Vagina (tissue), 2 donors: ENCODE measurements at regions not wholly inside any gene's neighbourhood (a gene's known extent, or its start where the extent isn't known, plus 50 kb on each side); places are given as distances from the start of the nearest gene placed in this dataset.

Experiments
- DNase-seq, 2 donors: peaks; one replicate each; pipeline ENCODE4 v3.0.0-alpha.2; 2017; ENCODE audit errors: extremely low spot score in 2 of 2
- H3K27ac ChIP-seq: fragments of 200-600 bp; sonication (generic); one replicate; pipeline ENCODE4 v1.5.1; 2019
- H3K27me3 ChIP-seq: fragments of 200-600 bp; sonication (generic); one replicate; pipeline ENCODE4 v1.5.1; 2019
- H3K36me3 ChIP-seq, 2 donors: fragments of 200-600 bp; sonication (generic); one replicate each; pipeline ENCODE4 v1.5.1; 2017 to 2019
- H3K4me1 ChIP-seq: fragments of 200-600 bp; sonication (generic); one replicate; pipeline ENCODE4 v1.5.1; 2019
- H3K4me3 ChIP-seq, 2 donors: fragments of 200-600 bp; sonication (generic); 1 replicate in 1 of 2; 2 replicates in 1 of 2; pipeline ENCODE4 v1.5.1; 2016 to 2019
- H3K9me3 ChIP-seq: fragments of 200-600 bp; sonication (generic); one replicate; pipeline ENCODE4 v1.5.1; 2019
- CTCF ChIP-seq, 3 experiments: fragments of 450-650 bp in 2 of 3; fragments of 200-600 bp in 1 of 3; sonication (generic) in 1 of 3; IDR thresholded peaks; one replicate each; pipeline ENCODE4 v1.5.1; 2017 to 2019; ENCODE audit warnings: antibody characterized with exemption in 3 of 3, mild to moderate bottlenecking in 2 of 3, moderate library complexity in 2 of 3
- POLR2A ChIP-seq, 2 donors: fragments of 450-650 bp; IDR thresholded peaks; one replicate each; pipeline ENCODE4 v1.6.1; 2017; ENCODE audit warnings: antibody characterized with exemption in 2 of 2, mild to moderate bottlenecking in 2 of 2, moderate library complexity in 2 of 2
- POLR2AphosphoS5 ChIP-seq, 2 donors: sonication (generic); formaldehyde crosslinking; IDR thresholded peaks; one replicate each; pipeline ENCODE4 v1.9.0; 2017; ENCODE audit warnings: antibody characterized with exemption in 2 of 2, mild to moderate bottlenecking in 2 of 2, low read depth in 1 of 2; ENCODE audit not compliant: insufficient read depth in 1 of 2
- intact Hi-C: fragments of 100-400 bp; cut with DNase I; formaldehyde crosslinking; loops from one replicate; pipeline ENCODE4 v1.15.1; 2023

- Histone ChIP-seq H3K4me3 (no peak overlapping the region), H3K4me1 (peaks cover 12% of the 10 kb centered on the region), H3K36me3 (no peaks in the 10 kb centered on the region), H3K27me3 (no peaks in the 10 kb centered on the region), H3K9me3 (no peaks in the 10 kb centered on the region), H3K27ac (no peak overlapping the region)
- intact Hi-C loops, result no loop called here
- DNase-seq, result no peak
- TF ChIP-seq POLR2AphosphoS5 (IDR thresholded peaks at IDR 0.05; ENCODE audit: insufficient read depth in 1 of 2, low read depth in 1 of 2) (no peak), POLR2A (IDR thresholded peaks at IDR 0.05) (no peak), CTCF (IDR thresholded peaks at IDR 0.05) (no peak)
These were observed 58.0 kb upstream of the TBX3 start for GRCh38 chr12:114741940-114742339.

- no peak overlapping the region for H3K27ac ChIP-seq
- no peaks in the 10 kb centered on the region for H3K9me3 ChIP-seq
- no peak for DNase-seq
- peaks cover 12% of the 10 kb centered on the region for H3K4me1 ChIP-seq
- intact Hi-C loops, result no loop called here
- no peak overlapping the region for H3K4me3 ChIP-seq
- H3K27me3 ChIP-seq, result no peaks in the 10 kb centered on the region
- no peak for TF ChIP-seq POLR2AphosphoS5 (IDR thresholded peaks at IDR 0.05; ENCODE audit: insufficient read depth in 1 of 2, low read depth in 1 of 2)
- TF ChIP-seq CTCF (IDR thresholded peaks at IDR 0.05), result no peak
- TF ChIP-seq POLR2A (IDR thresholded peaks at IDR 0.05), result no peak
- no peaks in the 10 kb centered on the region for H3K36me3 ChIP-seq
These were observed 56.5 kb upstream of the TBX3 start for GRCh38 chr12:114740448-114740847.

- intact Hi-C loops, result no loop called here
- Histone ChIP-seq H3K36me3 (no peaks in the 10 kb centered on the region), H3K9me3 (no peaks in the 10 kb centered on the region), H3K4me3 (no peak overlapping the region), H3K27ac (no peak overlapping the region), H3K4me1 (no peaks in the 10 kb centered on the region), H3K27me3 (no peaks in the 10 kb centered on the region)
- TF ChIP-seq POLR2AphosphoS5 (IDR thresholded peaks at IDR 0.05; ENCODE audit: insufficient read depth in 1 of 2, low read depth in 1 of 2), result no peak
- no peak for DNase-seq
These were observed 54.6 kb upstream of the TBX3 start for GRCh38 chr12:114738460-114739184.

- Histone ChIP-seq H3K9me3 (no peaks in the 10 kb centered on the region), H3K27ac (no peak overlapping the region), H3K4me1 (no peaks in the 10 kb centered on the region), H3K27me3 (no peaks in the 10 kb centered on the region), H3K36me3 (no peaks in the 10 kb centered on the region), H3K4me3 (peak overlapping the region in 1 of 2 donors; percentile 18)
- intact Hi-C loops, result no loop called here
- DNase-seq, result no peak
- TF ChIP-seq POLR2A (IDR thresholded peaks at IDR 0.05) (no peak), POLR2AphosphoS5 (IDR thresholded peaks at IDR 0.05; ENCODE audit: insufficient read depth in 1 of 2, low read depth in 1 of 2) (no peak), CTCF (IDR thresholded peaks at IDR 0.05) (no peak)
These were observed 51.9 kb upstream of the TBX3 start for GRCh38 chr12:114735680-114736374.

DNA sequence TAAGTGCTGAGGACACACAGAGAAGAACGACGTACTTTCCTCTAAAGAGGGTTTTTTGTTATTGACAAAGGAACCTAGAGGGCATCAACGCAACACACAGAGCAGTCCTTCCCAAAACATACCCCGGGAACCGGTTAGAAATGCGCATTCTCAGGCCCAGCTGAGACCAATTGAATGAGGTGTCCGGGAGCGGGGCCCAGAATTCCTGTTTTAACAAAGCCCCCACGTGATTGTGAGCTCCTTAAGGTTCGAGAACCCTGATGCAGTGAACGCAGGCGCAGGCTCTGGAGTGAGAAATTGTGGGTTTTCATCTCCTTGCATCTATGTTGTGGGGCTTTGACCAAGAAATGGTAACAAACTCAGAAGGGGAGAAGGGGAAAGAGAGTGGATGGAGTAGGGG lies 51.0 kb upstream of the TBX3 start:
- no peak overlapping the region for H3K4me3 ChIP-seq
- H3K27me3 ChIP-seq, result no peaks in the 10 kb centered on the region
- H3K4me1 ChIP-seq, result no peaks in the 10 kb centered on the region
- DNase-seq, result no peak
- intact Hi-C loops, result no loop called here
- TF ChIP-seq CTCF (IDR thresholded peaks at IDR 0.05) (no peak), POLR2AphosphoS5 (IDR thresholded peaks at IDR 0.05; ENCODE audit: insufficient read depth in 1 of 2, low read depth in 1 of 2) (no peak)
- no peaks in the 10 kb centered on the region for H3K36me3 ChIP-seq
- H3K27ac ChIP-seq, result no peak overlapping the region
- H3K9me3 ChIP-seq, result no peaks in the 10 kb centered on the region
